ENCODE measurements at regions not wholly inside any gene's neighbourhood (a gene's known extent, or its start where the extent isn't known, plus 50 kb on each side); places are given as distances from the start of the nearest gene placed in this dataset.

- TF ChIP-seq, protein P1, sequence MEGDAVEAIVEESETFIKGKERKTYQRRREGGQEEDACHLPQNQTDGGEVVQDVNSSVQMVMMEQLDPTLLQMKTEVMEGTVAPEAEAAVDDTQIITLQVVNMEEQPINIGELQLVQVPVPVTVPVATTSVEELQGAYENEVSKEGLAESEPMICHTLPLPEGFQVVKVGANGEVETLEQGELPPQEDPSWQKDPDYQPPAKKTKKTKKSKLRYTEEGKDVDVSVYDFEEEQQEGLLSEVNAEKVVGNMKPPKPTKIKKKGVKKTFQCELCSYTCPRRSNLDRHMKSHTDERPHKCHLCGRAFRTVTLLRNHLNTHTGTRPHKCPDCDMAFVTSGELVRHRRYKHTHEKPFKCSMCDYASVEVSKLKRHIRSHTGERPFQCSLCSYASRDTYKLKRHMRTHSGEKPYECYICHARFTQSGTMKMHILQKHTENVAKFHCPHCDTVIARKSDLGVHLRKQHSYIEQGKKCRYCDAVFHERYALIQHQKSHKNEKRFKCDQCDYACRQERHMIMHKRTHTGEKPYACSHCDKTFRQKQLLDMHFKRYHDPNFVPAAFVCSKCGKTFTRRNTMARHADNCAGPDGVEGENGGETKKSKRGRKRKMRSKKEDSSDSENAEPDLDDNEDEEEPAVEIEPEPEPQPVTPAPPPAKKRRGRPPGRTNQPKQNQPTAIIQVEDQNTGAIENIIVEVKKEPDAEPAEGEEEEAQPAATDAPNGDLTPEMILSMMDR (IDR thresholded peaks at IDR 0.05), result no peak
- no peak for TF ChIP-seq POLR2A (IDR thresholded peaks at IDR 0.05)
Measured at GRCh38 chr15:70257047-70257446, 159.3 kb upstream of the TLE3 start.
